ENCODE measurements at regions not wholly inside any gene's neighbourhood (a gene's known extent, or its start where the extent isn't known, plus 50 kb on each side); places are given as distances from the start of the nearest gene placed in this dataset.

GRCh38 chr14:53355581-53356112 lies 202.5 kb upstream of the DDHD1 start:
- DNase-seq (ENCODE audit: low spot score) = peak; percentile 53

GRCh38 chr14:53354336-53354735 lies 201.2 kb upstream of the DDHD1 start:
- DNase-seq (ENCODE audit: low spot score) = no peak

GRCh38 chr14:53350866-53351265 lies 197.7 kb upstream of the DDHD1 start:
- DNase-seq (ENCODE audit: low spot score) = no peak

- DNase-seq (ENCODE audit: low spot score) = no peak
These were observed 197.3 kb upstream of the DDHD1 start for GRCh38 chr14:53350429-53350828.

- no peak for DNase-seq (ENCODE audit: low spot score)
These were observed 193.9 kb upstream of the DDHD1 start for GRCh38 chr14:53346988-53347387.

GRCh38 chr14:53341324-53341723 lies 188.2 kb upstream of the DDHD1 start:
- DNase-seq (ENCODE audit: low spot score) = no peak

GRCh38 chr14:53338192-53338591 lies 185.1 kb upstream of the DDHD1 start:
- DNase-seq (ENCODE audit: low spot score) = peak; percentile 56

GRCh38 chr14:53336729-53337128 lies 183.6 kb upstream of the DDHD1 start:
- no peak for DNase-seq (ENCODE audit: low spot score)

- DNase-seq (ENCODE audit: low spot score) = no peak
These were observed 180.7 kb upstream of the DDHD1 start for GRCh38 chr14:53333809-53334208.

GRCh38 chr14:53331921-53332320 lies 178.8 kb upstream of the DDHD1 start:
- DNase-seq (ENCODE audit: low spot score) = no peak

GRCh38 chr14:53331247-53331646 lies 178.1 kb upstream of the DDHD1 start:
- peak; percentile 40 for DNase-seq (ENCODE audit: low spot score)

GRCh38 chr14:53330441-53330840 lies 177.3 kb upstream of the DDHD1 start:
- DNase-seq (ENCODE audit: low spot score) = no peak

- no peak for DNase-seq (ENCODE audit: low spot score)
These were observed 175.7 kb upstream of the DDHD1 start for GRCh38 chr14:53328841-53329240.

GRCh38 chr14:53327716-53328115 lies 174.6 kb upstream of the DDHD1 start:
- no peak for DNase-seq (ENCODE audit: low spot score)

- DNase-seq (ENCODE audit: low spot score) = no peak
These were observed 172.2 kb upstream of the DDHD1 start for GRCh38 chr14:53325176-53325806.

GRCh38 chr14:53316504-53316903 lies 163.4 kb upstream of the DDHD1 start:
- no peak for DNase-seq (ENCODE audit: low spot score)

- no peak for DNase-seq (ENCODE audit: low spot score)
These were observed 157.3 kb upstream of the DDHD1 start for GRCh38 chr14:53310412-53310811.

GRCh38 chr14:53306911-53307310 lies 153.8 kb upstream of the DDHD1 start:
- DNase-seq (ENCODE audit: low spot score) = peak; percentile 26

GRCh38 chr14:53306267-53306721 lies 153.2 kb upstream of the DDHD1 start:
- DNase-seq (ENCODE audit: low spot score) = peak; percentile 66

GRCh38 chr14:53304726-53305381 lies 151.7 kb upstream of the DDHD1 start:
- no peak for DNase-seq (ENCODE audit: low spot score)

- DNase-seq (ENCODE audit: low spot score) = peak; percentile 37
These were observed 143.0 kb upstream of the DDHD1 start for GRCh38 chr14:53295985-53296582.

- no peak for DNase-seq (ENCODE audit: low spot score)
These were observed 142.2 kb upstream of the DDHD1 start for GRCh38 chr14:53295372-53295771.

GRCh38 chr14:53286301-53286700 lies 133.2 kb upstream of the DDHD1 start:
- DNase-seq (ENCODE audit: low spot score) = no peak
